Panc1 (cell line): ENCODE measurements at regions not wholly inside any gene's neighbourhood (a gene's known extent, or its start where the extent isn't known, plus 50 kb on each side); places are given as distances from the start of the nearest gene placed in this dataset.

ENCODE experiments used
- ATAC-seq: fragments of 200-7000 bp; cut with Tn5 transposase; 2 replicates; pipeline ENCODE4 v1.9.1; 2020; ENCODE audit warnings: mild to moderate bottlenecking, moderate library complexity
- BruUV-seq: library from RNA; stranded (reverse); fragments of 400-500 nt; replicated peaks from 2 replicates; lab custom pipeline; 2021; lab: Mats Ljungman, UMichigan
- CTCF ChIA-PET: fragments of 300-600 bp; sonication (Branson Sonifier 250); formaldehyde crosslinking; loops from one replicate; lab custom pipeline; 2022; ENCODE audit warnings: antibody characterized with exemption; lab: Charles Lee
- POLR2A ChIA-PET: fragments of 300-600 bp; sonication (Branson Sonifier 250); formaldehyde crosslinking; loops from one replicate; lab custom pipeline; 2022; ENCODE audit warnings: antibody characterized with exemption; lab: Charles Lee
- DNase-seq: peaks from one replicate; pipeline ENCODE4 v3.0.0-alpha.2; 2010; ENCODE audit warnings: low read depth, low spot score
- H3K27ac ChIP-seq: 2 replicates; pipeline ENCODE4 v1.5.1; 2011; ENCODE audit warnings: mild to moderate bottlenecking, low read length, inconsistent platforms
- H3K27me3 ChIP-seq: fragments of 200-500 bp; sonication (Bioruptor generic); 2 replicates; pipeline ENCODE4 v1.6.0; 2014; ENCODE audit warnings: low read length, inconsistent platforms; ENCODE audit not compliant: control insufficient read depth, insufficient read depth
- H3K36me3 ChIP-seq: fragments of 200-500 bp; sonication (Bioruptor generic); 2 replicates; pipeline ENCODE4 v1.5.1; 2014; ENCODE audit warnings: inconsistent platforms, mild to moderate bottlenecking, low read length, moderate library complexity; ENCODE audit not compliant: control insufficient read depth, insufficient read depth
- H3K4me1 ChIP-seq: 2 replicates; pipeline ENCODE4 v1.5.1; 2011; ENCODE audit warnings: inconsistent platforms, mild to moderate bottlenecking, low read length, moderate library complexity; ENCODE audit not compliant: control insufficient read depth, insufficient read depth
- H3K4me3 ChIP-seq, 2 experiments: 2 replicates each; pipeline ENCODE4 v1.5.1; 2011 to 2012; ENCODE audit warnings: low read depth in 2 of 2, low read length in 2 of 2, mild to moderate bottlenecking in 2 of 2, inconsistent platforms in 1 of 2, moderate library complexity in 1 of 2
- H3K9me3 ChIP-seq: fragments of 200-500 bp; sonication (Bioruptor generic); 2 replicates; pipeline ENCODE4 v1.5.1; 2014; ENCODE audit warnings: low read depth, mild to moderate bottlenecking, inconsistent platforms, low read length, moderate library complexity; ENCODE audit not compliant: control insufficient read depth, insufficient read depth
- POLR2AphosphoS5 ChIP-seq: IDR thresholded peaks from 2 replicates; pipeline ENCODE4 v1.6.1; 2012; ENCODE audit warnings: mild to moderate bottlenecking, low read depth, low read length, moderate library complexity
- SIN3A ChIP-seq: IDR thresholded peaks from 2 replicates; pipeline ENCODE4 v1.6.1; 2012; ENCODE audit warnings: low read depth, mild to moderate bottlenecking, low read length, moderate library complexity, borderline replicate concordance; ENCODE audit not compliant: insufficient read depth
- TCF7L2 ChIP-seq: IDR thresholded peaks from 2 replicates; pipeline ENCODE4 v1.6.1; 2011; ENCODE audit warnings: mild to moderate bottlenecking, low read depth, low read length, inconsistent platforms
- in situ Hi-C: cut with HindIII; loops from 2 replicates; pipeline ENCODE4 v1.10.0; 2016; ENCODE audit warnings: low sequenced_read_pairs, low pct_unique_long_range_greater_than_20kb
- intact Hi-C: fragments of 100-400 bp; cut with micrococcal nuclease; formaldehyde crosslinking; loops from one replicate; pipeline ENCODE4 v1.10.0; 2022; ENCODE audit not compliant: unreplicated experiment
- TF ChIP-seq, protein P1 (sequence below): fragments of 450-650 bp; IDR thresholded peaks from 2 replicates; pipeline ENCODE4 v1.5.1; 2017; ENCODE audit warnings: mild to moderate bottlenecking
- TF ChIP-seq, protein P2 (sequence below), 2 experiments: IDR thresholded peaks; 2 replicates each; pipeline ENCODE4 v1.6.1; 2011 to 2012; ENCODE audit warnings: low read depth in 2 of 2, control low read depth in 1 of 2, low read length in 1 of 2, mild to moderate bottlenecking in 1 of 2, moderate library complexity in 1 of 2; ENCODE audit not compliant: insufficient read depth in 1 of 2

DNA sequence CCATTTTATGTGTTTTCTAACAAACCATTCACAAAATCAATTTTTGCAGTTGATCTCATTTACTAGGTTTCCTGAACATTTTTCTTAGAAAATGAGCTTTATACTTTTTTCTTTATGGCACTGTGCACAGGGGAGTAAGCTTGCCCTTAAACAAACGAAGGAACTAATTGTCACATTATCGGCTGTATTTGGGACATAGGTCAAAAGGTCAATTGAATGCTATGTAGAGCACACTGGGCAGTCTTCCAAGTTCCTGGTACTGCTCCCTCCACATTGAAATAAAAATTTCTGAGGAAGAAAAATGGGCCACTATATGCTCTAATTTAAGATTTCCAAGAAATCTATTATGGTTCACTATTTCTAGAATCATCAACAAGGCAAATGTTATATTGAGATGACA lies 93.6 kb upstream of the TMEFF2 start:
- ATAC-seq: no peak
- in situ Hi-C loops: no loop called here
- no peak for DNase-seq
- Histone ChIP-seq H3K4me3 (no peak overlapping the region), H3K27ac (no peak overlapping the region), H3K27me3 (no peaks in the 10 kb centered on the region), H3K36me3 (no peaks in the 10 kb centered on the region), H3K9me3 (0 out of 2 replicates have a peak, but pooled peaks cover 3% of the 10 kb centered on the region), H3K4me1 (no peaks in the 10 kb centered on the region)
- POLR2A ChIA-PET: no interaction called here
- CTCF ChIA-PET: no interaction called here
- no TSS peak for BruUV-seq
- intact Hi-C loops: no loop called here
- TF ChIP-seq SIN3A (no peak), TCF7L2 (no peak), POLR2AphosphoS5 (no peak)
- TF ChIP-seq, protein P1, sequence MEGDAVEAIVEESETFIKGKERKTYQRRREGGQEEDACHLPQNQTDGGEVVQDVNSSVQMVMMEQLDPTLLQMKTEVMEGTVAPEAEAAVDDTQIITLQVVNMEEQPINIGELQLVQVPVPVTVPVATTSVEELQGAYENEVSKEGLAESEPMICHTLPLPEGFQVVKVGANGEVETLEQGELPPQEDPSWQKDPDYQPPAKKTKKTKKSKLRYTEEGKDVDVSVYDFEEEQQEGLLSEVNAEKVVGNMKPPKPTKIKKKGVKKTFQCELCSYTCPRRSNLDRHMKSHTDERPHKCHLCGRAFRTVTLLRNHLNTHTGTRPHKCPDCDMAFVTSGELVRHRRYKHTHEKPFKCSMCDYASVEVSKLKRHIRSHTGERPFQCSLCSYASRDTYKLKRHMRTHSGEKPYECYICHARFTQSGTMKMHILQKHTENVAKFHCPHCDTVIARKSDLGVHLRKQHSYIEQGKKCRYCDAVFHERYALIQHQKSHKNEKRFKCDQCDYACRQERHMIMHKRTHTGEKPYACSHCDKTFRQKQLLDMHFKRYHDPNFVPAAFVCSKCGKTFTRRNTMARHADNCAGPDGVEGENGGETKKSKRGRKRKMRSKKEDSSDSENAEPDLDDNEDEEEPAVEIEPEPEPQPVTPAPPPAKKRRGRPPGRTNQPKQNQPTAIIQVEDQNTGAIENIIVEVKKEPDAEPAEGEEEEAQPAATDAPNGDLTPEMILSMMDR: no peak
- TF ChIP-seq, protein P2, sequence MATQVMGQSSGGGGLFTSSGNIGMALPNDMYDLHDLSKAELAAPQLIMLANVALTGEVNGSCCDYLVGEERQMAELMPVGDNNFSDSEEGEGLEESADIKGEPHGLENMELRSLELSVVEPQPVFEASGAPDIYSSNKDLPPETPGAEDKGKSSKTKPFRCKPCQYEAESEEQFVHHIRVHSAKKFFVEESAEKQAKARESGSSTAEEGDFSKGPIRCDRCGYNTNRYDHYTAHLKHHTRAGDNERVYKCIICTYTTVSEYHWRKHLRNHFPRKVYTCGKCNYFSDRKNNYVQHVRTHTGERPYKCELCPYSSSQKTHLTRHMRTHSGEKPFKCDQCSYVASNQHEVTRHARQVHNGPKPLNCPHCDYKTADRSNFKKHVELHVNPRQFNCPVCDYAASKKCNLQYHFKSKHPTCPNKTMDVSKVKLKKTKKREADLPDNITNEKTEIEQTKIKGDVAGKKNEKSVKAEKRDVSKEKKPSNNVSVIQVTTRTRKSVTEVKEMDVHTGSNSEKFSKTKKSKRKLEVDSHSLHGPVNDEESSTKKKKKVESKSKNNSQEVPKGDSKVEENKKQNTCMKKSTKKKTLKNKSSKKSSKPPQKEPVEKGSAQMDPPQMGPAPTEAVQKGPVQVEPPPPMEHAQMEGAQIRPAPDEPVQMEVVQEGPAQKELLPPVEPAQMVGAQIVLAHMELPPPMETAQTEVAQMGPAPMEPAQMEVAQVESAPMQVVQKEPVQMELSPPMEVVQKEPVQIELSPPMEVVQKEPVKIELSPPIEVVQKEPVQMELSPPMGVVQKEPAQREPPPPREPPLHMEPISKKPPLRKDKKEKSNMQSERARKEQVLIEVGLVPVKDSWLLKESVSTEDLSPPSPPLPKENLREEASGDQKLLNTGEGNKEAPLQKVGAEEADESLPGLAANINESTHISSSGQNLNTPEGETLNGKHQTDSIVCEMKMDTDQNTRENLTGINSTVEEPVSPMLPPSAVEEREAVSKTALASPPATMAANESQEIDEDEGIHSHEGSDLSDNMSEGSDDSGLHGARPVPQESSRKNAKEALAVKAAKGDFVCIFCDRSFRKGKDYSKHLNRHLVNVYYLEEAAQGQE (IDR thresholded peaks at IDR 0.05; ENCODE audit: insufficient read depth in 1 of 2, low read depth in 2 of 2, low read length in 1 of 2): no peak

DNA sequence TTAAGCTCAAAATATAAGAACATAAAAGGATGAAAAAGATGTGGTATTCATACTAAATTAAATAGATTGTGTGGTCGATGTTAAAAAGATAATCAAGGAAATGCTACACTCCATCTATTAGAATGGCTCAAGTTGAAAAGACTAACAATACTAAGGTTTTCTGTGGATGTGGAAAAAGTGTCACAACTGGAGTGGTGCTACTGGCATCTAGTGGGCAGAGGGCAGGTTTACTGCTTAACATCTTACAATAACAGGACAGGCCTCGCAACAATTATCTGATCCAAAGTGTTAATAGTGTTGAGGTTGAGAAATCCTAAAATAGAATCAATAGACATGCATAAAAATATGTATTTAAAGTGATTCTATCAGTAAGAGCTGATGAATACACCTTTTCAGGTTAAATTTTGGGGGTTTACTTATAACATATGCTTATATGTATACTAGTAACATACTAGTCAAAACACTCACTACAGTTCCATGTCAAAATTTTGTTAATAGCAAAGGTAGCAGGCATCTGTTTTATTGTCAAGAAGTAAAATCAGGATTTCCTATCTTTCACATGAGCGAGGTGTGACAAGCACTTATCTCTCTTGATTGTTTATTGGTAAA lies 91.5 kb upstream of the TMEFF2 start:
- intact Hi-C loops (no loop called here), in situ Hi-C loops (no loop called here)
- 0 out of 2 replicates have a peak, but pooled peaks cover 3% of the 10 kb centered on the region for H3K9me3 ChIP-seq
- no TSS peak for BruUV-seq
- no peak for DNase-seq
- no peaks in the 10 kb centered on the region for H3K4me1 ChIP-seq
- no peak overlapping the region for H3K27ac ChIP-seq
- H3K36me3 ChIP-seq: no peaks in the 10 kb centered on the region
- no peak overlapping the region for H3K4me3 ChIP-seq
- TF ChIP-seq, protein P1: peak; percentile 20; the same call in 1 of the 2 replicates
- no peak for TF ChIP-seq TCF7L2
- CTCF ChIA-PET: no interaction called here
- no peak for ATAC-seq
- POLR2A ChIA-PET: no interaction called here
- H3K27me3 ChIP-seq: no peaks in the 10 kb centered on the region
